SU-DHL-6 (cell line): ENCODE measurements at regions not wholly inside any gene's neighbourhood (a gene's known extent, or its start where the extent isn't known, plus 50 kb on each side); places are given as distances from the start of the nearest gene placed in this dataset.

Experiments
- H2AFZ ChIP-seq: fragments of 200-600 bp; sonication (generic); 2 replicates; pipeline ENCODE4 v1.6.1; 2014; ENCODE audit warnings: low read depth, mild to moderate bottlenecking, moderate library complexity, mixed read lengths, antibody characterized with exemption, low read length; ENCODE audit not compliant: severe bottlenecking
- H3F3A ChIP-seq: fragments of 200-600 bp; shearing (Covaris generic); 2 replicates; pipeline ENCODE4 v1.6.0; 2016; ENCODE audit warnings: antibody characterized with exemption, mild to moderate bottlenecking; ENCODE audit not compliant: insufficient read depth
- H3K27ac ChIP-seq: fragments of 200-600 bp; sonication (generic); 2 replicates; pipeline ENCODE4 v1.5.1; 2016; ENCODE audit warnings: low read depth, mild to moderate bottlenecking, low read length, moderate library complexity, mixed read lengths
- H3K27me3 ChIP-seq: fragments of 200-600 bp; sonication (generic), shearing (Covaris generic); 2 replicates; pipeline ENCODE4 v1.6.0; 2014; ENCODE audit warnings: mild to moderate bottlenecking, low read length
- H3K36me3 ChIP-seq: fragments of 200-600 bp; sonication (generic); 2 replicates; pipeline ENCODE4 v1.6.1; 2014; ENCODE audit warnings: mild to moderate bottlenecking, low read length, mixed read lengths
- H3K4me2 ChIP-seq: fragments of 300-600, 200-600 bp; shearing (Covaris generic), sonication (generic); 2 replicates; pipeline ENCODE4 v1.6.0; 2014; ENCODE audit warnings: low read length, low read depth, mild to moderate bottlenecking; ENCODE audit not compliant: poor library complexity, severe bottlenecking
- H3K4me3 ChIP-seq: fragments of 200-600 bp; sonication (generic); 2 replicates; pipeline ENCODE4 v1.5.1; 2014; ENCODE audit warnings: antibody characterized with exemption, low read length, mild to moderate bottlenecking, mixed read lengths; ENCODE audit not compliant: insufficient read depth, poor library complexity, severe bottlenecking
- H3K79me2 ChIP-seq: fragments of 200-600 bp; sonication (generic); 2 replicates; pipeline ENCODE4 v1.6.1; 2014; ENCODE audit warnings: mild to moderate bottlenecking, low read length, moderate library complexity; ENCODE audit not compliant: insufficient read depth
- H3K9ac ChIP-seq: fragments of 200-600 bp; sonication (generic); 2 replicates; pipeline ENCODE4 v1.7.0; 2014; ENCODE audit warnings: mild to moderate bottlenecking, low read length
- H3K9me2 ChIP-seq: fragments of 200-600 bp; sonication (generic); replicated peaks from 2 replicates; pipeline ENCODE4 v1.6.1; 2014; ENCODE audit warnings: low read length; ENCODE audit not compliant: insufficient read depth
- H3K9me3 ChIP-seq: fragments of 200-600 bp; sonication (generic); 2 replicates; pipeline ENCODE4 v1.6.1; 2014; ENCODE audit warnings: low read length, mixed read lengths; ENCODE audit not compliant: insufficient read depth
- H4K20me1 ChIP-seq: fragments of 200-600 bp; sonication (generic); 2 replicates; pipeline ENCODE4 v1.6.1; 2014; ENCODE audit warnings: low read depth, mild to moderate bottlenecking, antibody characterized with exemption, low read length, moderate library complexity, mixed read lengths
- CTCF ChIP-seq: fragments of 200-600 bp; sonication (generic); IDR thresholded peaks from one replicate; pipeline ENCODE4 v1.5.1; 2017; ENCODE audit warnings: antibody characterized with exemption, mild to moderate bottlenecking, low read length, moderate library complexity; ENCODE audit not compliant: insufficient read depth, poor library complexity, severe bottlenecking
- EZH2phosphoT487 ChIP-seq: fragments of 200-600 bp; sonication (generic), shearing (Covaris generic); conservative IDR thresholded peaks from 2 replicates; pipeline ENCODE4 v1.6.1; 2018; ENCODE audit warnings: mild to moderate bottlenecking, antibody characterized with exemption, low read length, moderate library complexity, mixed read lengths

- no peaks in the 10 kb centered on the region for H3K36me3 ChIP-seq
- H2AFZ ChIP-seq: no peak overlapping the region
- no peak overlapping the region for H3K4me2 ChIP-seq
- H3K9me3 ChIP-seq: no peaks in the 10 kb centered on the region
- no peak overlapping the region for H3K4me3 ChIP-seq
- no peaks in the 10 kb centered on the region for H4K20me1 ChIP-seq
- no peaks in the 10 kb centered on the region for H3K79me2 ChIP-seq
- no peak overlapping the region for H3K9ac ChIP-seq
- no peaks in the 10 kb centered on the region for H3K27me3 ChIP-seq
- TF ChIP-seq CTCF (no peak), EZH2phosphoT487 (no peak)
- H3K9me2 ChIP-seq: no peaks in the 10 kb centered on the region
- no peak overlapping the region for H3K27ac ChIP-seq
- no peaks in the 10 kb centered on the region for H3F3A ChIP-seq
Measured at GRCh38 chr10:124217906-124218804, 124.8 kb upstream of the CHST15 start.

GRCh38 chr10:124217031-124217430 is 123.6 kb upstream of the CHST15 start:
- no peaks in the 10 kb centered on the region for H3K9me2 ChIP-seq
- no peak overlapping the region for H3K4me2 ChIP-seq
- H3K27me3 ChIP-seq: no peaks in the 10 kb centered on the region
- H3K9ac ChIP-seq: no peak overlapping the region
- no peaks in the 10 kb centered on the region for H3K79me2 ChIP-seq
- no peak overlapping the region for H2AFZ ChIP-seq
- TF ChIP-seq CTCF: no peak
- H3K4me3 ChIP-seq: no peak overlapping the region
- H3K9me3 ChIP-seq: no peaks in the 10 kb centered on the region
- H3K27ac ChIP-seq: no peak overlapping the region
- no peaks in the 10 kb centered on the region for H3K36me3 ChIP-seq
- no peaks in the 10 kb centered on the region for H4K20me1 ChIP-seq
- H3F3A ChIP-seq: no peaks in the 10 kb centered on the region

DNA sequence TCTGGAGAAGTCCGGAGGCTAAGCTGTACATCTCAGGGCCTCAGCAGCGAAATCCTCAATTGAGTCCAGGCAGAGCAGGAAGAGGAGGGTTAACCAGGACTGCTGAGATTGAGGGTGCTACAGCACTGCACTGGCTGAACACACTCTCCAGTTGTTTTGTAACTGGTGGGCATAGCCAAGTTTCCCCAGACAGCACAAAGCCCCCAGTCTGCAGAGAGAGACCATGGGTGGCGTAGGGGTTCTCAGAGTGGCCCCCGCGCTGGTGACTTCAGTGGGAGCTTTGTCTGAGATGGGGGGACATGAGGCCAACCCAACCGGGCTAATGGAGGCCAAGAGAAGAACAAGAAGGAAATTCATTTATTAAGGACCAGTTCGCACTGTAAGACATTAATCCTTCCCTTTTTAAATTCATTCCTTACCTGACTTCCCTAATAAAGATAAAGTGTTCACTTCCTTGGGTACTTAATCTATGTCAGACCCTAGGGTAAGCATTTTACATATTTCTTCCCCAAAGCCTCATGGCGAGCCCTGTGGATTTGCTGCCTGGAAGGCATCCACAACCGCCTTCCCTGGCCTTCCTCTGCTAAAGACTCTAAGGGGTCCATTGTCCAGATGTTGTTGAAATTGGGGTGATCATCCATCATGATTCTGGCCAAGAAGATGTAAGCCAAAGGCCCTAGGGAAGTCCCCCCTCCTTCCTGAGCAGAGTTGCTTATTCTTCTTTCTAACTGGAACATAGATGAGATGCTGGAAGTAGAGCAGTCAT is 121.4 kb upstream of the CHST15 start:
- Histone ChIP-seq H4K20me1 (no peaks in the 10 kb centered on the region), H2AFZ (no peak overlapping the region), H3K9me3 (no peaks in the 10 kb centered on the region; the same call in 1 of the 2 replicates), H3K79me2 (no peaks in the 10 kb centered on the region), H3K27me3 (no peaks in the 10 kb centered on the region), H3F3A (no peaks in the 10 kb centered on the region), H3K27ac (no peak overlapping the region), H3K9me2 (no peaks in the 10 kb centered on the region), H3K9ac (no peak overlapping the region), H3K4me2 (no peak overlapping the region), H3K36me3 (no peaks in the 10 kb centered on the region), H3K4me3 (no peak overlapping the region)
- TF ChIP-seq EZH2phosphoT487 (no peak), CTCF (no peak)
